ENCODE measurements at regions not wholly inside any gene's neighbourhood (a gene's known extent, or its start where the extent isn't known, plus 50 kb on each side); places are given as distances from the start of the nearest gene placed in this dataset.

- DNase-seq, result no peak
These were observed 98.1 kb upstream of the YPEL5 start for GRCh38 chr2:30048636-30049175.

DNA sequence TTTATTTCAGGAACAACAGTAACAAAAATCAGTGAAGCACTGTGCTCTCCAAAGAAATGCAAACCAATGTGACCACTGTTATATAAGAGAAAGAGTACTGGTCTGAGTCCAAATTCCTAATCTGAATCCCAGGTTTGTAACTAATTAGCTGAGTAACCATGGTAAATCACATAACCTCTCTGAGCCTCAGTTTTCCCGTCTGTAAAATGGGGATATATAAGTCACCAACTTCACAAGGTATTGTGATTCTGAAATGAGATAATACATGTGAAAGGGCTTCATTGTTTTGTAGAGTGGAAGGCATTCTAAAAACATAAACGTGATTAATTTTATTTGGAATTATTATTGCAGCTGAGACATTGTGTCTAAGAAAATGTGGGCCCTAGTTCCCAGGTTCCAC is 91.3 kb upstream of the YPEL5 start:
- DNase-seq, result no peak

GRCh38 chr2:30060562-30060961 is 86.2 kb upstream of the YPEL5 start:
- no peak for DNase-seq

- DNase-seq, result no peak
These were observed 78.7 kb upstream of the YPEL5 start for GRCh38 chr2:30068067-30068466.

DNA sequence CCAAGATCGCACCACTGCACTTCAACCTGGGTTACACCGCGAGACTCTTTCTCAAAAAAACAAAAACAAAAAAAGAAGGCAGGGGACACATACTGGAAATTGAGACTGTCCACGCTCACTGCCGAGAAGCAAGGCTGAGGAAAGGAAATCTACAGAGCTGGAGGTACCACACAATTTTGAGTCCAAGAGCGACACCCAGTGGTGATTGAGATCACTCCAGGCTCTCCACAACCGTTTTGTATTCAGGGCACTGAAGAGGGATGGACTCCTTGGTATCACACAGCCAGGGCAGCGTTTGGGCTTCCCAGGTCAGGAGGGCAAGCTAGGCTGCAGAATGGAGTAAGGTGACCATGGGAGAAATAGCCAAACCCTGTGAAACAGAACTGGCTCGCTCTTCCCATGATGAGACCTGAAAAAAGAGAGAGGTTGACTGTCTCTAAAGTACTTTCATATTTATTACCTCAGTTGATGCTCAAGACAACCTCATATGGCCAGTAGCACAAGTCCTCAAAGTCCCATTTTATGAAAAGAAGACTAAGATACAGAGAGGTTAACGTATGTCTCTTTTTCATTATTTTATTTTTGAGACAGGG is 74.5 kb upstream of the YPEL5 start:
- DNase-seq, result peak; percentile 2

- no peak for DNase-seq
These were observed 73.3 kb upstream of the YPEL5 start for GRCh38 chr2:30073523-30073922.

DNA sequence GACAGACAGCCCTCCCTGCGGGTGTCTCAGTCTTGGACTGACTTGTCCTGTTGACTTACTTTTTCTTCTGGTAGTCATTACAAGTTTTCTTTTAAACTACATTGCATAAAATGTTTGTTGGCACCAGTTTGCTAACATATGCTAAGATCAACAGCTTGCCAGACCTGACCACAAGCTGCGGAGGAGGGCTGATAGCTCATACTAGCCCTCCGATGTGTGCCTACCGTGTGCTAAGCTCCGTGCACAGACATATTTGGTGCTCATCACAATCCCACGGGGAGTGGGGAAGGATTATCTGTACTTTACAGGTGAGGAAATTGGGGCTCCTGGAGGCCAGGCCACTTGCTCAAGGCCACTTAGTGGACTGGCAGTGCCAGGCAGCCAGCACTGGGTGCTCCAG is 72.8 kb upstream of the YPEL5 start:
- DNase-seq, result no peak

- DNase-seq, result no peak
These were observed 68.3 kb upstream of the YPEL5 start for GRCh38 chr2:30078521-30078920.

GRCh38 chr2:30084915-30085314 is 61.9 kb upstream of the YPEL5 start:
- DNase-seq, result no peak

GRCh38 chr2:30089171-30089570 is 57.6 kb upstream of the YPEL5 start:
- no peak for DNase-seq

GRCh38 chr2:30095402-30095801 is 51.4 kb upstream of the YPEL5 start:
- no peak for DNase-seq

DNA sequence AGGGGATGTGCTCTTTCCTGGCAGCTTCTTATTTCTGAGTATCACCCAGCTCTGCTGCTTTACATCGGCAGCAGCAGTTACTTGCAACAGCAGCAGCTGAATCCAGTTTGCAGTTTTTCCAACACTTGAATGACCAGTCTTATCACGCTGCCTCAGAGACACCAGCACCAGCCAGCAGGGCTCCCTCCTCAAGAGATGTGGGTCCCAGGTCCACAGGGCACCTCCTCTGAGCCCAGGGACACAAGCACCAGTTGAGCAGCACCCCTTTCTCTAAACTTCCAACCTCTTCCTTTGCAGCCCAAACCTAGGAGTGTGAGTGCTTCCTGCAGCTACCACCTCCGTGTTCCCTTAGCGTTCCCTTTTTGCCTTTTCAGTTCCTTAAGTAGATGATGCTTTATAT is 50.4 kb upstream of the YPEL5 start:
- DNase-seq, result no peak

Data from NCI-H446 treated with DMSO at 0.1 percent for 48 hours (cell line).